Left hindlimb (tissue), 1 donor: ENCODE measurements at regions not wholly inside any gene's neighbourhood (a gene's known extent, or its start where the extent isn't known, plus 50 kb on each side); places are given as distances from the start of the nearest gene placed in this dataset.
"Not testable (repeated sequence)": the region's sequence is repeated elsewhere in the genome, so short reads cannot be mapped to it uniquely, and the experiment has no call there.

Experiments
- DNase-seq: peaks from one replicate; pipeline ENCODE4 v3.0.0-alpha.2; 2018

DNA sequence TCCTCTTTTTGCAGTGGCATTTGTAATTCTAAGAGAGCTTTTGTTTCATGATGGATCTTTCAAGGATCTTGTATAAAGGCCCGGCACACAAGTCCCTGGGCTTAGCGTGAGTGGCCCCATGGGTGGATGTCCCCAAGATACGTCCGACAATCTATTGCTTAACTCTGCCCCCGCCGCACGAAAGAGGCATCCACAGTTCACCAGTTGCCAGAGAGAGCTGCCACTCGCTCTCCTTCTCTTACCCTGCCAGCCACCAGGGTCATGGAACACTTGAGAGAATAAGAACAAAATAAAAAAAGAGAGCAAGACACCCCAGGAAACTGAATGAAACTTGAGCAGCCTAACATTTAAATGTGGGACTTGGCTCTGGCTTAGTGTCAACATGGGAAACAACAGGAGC, 92.3 kb downstream of the CTAGE1 start:
- DNase-seq = no peak

DNA sequence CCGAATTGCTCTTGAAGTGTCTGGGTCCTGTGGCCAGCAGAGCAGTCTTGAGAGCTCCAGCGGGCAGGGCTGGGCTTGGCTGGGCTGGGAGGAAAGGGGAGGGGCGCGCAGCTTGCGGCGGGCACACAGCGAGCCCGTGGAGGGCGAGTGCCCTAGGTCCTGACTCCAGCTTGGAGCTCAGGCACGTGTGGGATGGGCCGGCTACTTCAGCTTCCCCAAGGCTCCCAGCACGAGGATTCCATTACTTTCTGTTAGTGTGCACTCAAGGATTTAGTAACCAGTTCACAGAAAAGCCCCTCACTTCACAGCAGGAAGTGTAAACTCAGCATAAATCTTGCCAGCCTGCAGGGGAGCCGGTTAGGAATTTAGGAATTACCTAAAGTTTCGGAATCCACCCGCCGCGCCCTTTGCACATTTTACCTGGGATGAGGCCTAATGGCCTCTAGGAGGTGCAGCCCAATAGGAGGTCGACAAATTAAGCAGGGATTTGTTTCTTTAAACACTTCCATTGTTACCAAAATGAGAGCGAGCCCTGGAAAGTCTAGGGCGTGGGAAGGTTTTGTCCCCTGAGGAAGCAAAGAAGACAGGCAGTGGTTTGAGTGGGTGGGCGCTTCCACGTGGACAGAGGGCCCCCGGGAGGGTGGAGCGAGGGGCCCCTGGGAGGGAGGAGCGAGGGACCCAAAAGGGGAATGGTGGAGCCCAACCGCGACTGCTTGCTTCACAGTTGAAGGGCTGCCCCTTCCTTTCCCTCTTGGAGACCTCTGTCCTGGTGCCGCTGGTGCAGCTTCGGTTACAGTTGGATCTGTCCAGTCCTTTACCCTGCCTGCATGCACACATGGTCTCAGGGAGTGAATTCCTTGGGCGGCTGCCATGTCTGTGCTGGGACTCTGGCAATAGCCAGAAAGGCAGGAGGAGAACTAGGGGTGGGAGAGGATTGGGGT, 93.3 kb downstream of the CTAGE1 start:
- peak; percentile 58 for DNase-seq

DNA sequence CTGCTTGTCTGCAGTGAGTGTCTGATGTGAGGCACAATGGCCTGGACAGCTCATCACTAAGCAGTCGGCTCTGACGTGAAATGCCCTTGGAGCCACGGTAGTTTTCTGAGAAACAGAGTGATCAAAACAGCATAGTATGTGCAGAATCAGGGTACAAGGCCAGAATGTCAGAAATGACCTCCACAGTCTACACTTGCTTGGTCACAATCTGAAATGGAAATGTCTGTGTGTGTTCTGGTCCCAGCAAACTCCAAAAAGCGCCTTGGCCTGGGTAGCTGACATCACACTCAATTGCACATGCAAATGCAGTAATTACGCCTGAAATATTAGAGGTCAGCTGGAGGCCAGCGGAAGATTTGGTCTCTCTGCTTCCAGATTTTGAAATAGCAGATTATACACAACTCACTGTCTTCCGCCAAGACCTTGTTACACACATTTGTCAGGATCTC, 95.4 kb downstream of the CTAGE1 start:
- DNase-seq = no peak

DNA sequence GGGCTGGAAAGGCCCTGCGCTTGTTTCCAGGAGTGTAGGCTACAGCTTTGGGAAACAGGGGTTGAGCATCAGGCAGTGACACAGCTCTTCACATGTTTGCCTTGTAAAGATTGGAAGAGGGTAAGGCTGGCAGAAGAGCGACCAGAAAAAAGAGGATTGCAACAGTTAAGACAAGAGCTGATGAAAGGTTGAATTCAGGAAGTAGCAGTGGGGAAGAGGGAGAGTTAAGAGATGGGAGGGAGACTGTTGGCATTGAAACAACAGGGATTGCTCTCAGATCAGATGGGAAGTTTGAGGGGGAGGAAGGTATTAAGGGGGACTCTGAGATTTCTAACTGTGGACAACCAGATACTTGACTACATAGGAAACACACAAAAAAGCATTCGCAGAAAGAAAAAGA, 96.9 kb downstream of the CTAGE1 start:
- no peak for DNase-seq

DNA sequence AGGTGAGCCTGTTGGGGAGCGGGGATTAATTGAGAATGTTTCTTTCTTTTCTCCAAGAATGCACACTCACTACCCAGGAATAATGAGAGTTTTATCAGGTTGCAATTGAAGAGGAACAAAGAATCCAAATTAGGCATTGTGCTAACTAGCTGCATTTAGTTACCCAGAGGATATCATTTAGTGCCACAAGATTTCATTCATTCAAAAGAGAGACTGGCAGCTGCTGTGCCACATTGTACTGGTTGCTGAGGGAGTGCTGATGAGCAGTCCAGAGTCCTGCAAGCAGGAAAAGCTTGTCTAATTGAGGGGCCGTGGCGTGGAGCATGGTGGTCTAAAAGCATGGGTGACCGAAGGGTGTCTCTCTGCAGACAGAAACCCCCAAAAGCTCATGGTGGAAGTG, 97.6 kb downstream of the CTAGE1 start:
- DNase-seq = no peak

DNA sequence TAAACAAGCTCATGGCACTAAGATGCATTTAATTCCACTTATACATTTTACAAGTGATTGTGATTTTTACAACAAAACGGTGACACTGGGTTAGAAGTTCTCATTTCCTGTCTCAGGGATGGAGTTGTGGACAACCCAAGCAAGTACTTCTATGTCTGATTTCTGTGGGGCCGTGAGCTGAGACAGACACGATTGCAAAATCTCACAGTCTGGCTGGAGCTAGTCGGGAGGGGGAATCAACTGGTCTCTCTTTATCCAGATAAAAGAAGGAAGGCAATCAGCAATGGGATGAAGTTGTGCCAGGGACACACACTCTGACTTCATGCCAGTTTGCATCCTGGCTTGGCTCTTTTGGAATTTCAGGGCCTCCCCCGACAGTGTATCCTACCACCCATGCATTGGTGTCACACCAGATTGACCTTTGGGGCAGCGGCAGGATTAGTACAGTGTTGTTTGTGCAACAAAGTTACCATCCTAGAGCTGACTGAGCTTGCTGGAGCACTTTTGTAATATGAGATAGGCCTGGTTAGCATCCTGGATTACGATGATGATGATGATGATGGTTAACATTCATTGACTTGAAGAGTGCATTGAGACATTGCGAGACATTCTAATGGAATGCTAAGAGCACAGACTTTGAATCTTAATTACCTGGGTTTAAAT, 98.8 kb downstream of the CTAGE1 start:
- DNase-seq = no peak

DNA sequence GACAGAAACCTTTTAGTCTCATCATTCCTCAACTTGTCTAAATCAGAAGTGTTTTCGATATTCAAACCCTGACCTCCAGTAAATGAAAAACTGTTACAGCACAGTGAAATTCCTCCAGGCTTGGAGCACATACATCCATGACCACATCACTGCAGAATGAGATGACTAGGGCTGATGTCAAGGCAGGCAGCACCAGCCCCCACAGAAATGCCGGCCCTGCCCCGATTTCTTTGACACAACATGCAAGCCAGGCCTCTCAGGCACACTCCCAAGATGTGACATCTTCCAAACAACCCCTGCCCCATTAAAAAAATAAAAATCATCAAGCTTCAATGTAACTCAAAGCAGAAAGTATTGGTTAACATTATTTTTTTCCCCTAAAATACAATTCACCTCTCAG, 103.3 kb downstream of the CTAGE1 start:
- peak; percentile 55 for DNase-seq

DNA sequence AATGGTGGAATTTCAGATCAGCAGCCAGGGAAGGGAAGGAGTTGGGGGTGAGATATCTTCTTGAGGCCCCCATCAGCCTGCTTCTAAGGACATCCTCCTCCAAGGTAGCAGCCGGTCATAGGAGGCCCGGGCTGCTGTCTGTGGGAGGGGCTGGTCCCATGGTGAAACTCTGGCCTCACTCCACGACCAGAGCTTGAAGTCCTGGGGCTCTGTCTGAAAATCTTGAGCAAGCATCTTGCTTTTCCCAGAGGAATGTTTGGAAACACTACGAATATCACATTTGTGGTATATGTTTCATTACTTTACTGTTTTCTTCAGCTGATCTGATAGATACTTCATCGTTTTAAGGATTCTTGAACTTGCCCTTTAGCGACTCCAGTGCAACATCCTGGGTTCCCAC, 103.7 kb downstream of the CTAGE1 start:
- no peak for DNase-seq

DNA sequence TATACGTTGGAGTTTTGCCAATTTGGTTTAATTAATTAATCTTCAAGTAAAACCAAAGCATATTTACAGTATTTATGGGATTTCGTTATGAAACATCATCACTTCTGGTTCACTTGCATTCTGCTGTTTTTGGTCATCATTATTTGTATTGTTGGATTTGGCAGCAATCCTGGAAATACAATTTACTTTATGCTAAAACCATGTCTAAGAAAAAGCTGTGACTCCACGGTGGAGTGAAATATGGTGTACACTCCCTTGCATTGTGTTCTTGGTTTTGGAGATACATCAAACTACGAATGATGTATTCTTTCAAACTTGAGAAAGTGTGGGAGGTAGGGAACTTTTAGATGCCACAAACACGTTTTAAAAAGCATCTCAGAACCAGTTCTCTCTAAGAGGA, 106.4 kb downstream of the CTAGE1 start:
- no peak for DNase-seq

DNA sequence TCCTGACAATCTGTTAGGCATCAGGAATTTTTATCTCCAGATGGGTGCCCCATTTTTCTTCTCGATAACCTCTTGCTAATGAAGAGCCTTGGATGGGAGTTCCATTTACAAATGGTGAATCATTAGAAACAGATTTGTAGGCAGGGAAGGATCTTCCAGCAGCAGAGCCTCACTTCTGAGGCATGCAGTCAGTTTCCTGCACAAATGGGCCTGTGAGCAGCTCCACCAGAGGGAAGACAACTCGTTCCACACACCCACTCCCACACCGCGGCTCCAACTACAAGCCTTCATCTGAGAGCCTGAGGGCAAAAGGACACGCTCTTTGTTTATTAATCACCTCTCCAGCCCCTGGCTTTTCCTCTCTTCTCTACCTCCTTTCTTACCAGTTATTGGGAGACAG, 108.5 kb downstream of the CTAGE1 start:
- no peak for DNase-seq

DNA sequence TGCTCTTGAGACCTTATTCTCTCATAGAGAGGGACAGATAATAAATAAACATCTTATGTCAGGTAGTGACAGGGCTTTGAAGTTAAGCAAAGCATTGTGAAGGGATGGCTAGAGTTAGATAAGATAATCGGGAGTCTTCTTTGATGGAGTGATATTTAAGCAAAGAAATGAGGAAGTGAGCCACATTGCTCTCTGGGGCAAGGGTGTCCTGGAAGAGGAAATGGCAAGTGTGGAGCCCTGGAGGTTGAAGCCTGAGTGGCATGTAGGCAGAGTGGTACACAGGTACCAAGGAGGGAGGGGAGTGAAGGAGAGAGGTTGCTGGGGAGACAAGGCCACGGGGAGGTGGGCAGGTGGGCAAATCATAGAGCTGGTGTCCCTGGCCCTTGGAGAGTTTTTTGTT, 110.2 kb downstream of the CTAGE1 start:
- no peak for DNase-seq

DNA sequence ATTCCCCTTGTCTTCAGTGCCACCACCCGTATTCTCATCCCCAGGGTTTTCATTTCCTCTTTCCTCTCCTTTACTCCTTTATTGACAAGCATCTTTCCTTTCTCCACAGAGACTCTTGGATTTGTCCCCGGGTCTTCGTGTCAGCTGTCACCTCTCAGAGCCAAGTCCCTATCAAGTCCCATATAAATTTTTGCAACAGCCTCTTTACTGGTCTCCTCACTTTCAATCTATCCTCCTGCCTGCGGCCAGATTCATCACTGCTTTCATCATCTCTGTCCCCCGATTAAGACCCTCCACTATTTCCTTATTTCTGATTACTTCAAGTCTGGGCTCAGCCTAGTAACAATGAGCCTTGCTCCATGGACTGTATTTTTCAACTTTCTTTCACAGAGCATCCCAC, 113.8 kb downstream of the CTAGE1 start:
- DNase-seq = no peak

DNA sequence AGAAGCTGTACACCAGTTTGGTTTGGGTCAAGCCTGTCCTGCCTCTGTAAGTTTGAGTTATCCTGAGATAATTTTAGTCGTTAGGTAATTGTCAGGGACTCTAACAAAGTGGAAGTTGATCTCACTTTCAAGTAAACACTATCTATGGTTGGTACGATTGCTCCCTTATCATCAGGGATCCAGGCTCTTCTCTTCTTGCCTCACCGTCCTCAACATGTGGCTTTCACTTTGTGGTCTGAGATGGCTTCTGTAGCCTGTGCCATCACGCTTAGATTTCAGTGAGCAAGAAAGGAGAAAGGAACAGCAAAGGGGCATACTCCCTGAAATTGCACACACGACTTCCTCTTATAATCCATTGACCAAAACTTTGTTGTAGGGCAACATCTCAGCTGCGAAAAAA, 115.6 kb downstream of the CTAGE1 start:
- no peak for DNase-seq

DNA sequence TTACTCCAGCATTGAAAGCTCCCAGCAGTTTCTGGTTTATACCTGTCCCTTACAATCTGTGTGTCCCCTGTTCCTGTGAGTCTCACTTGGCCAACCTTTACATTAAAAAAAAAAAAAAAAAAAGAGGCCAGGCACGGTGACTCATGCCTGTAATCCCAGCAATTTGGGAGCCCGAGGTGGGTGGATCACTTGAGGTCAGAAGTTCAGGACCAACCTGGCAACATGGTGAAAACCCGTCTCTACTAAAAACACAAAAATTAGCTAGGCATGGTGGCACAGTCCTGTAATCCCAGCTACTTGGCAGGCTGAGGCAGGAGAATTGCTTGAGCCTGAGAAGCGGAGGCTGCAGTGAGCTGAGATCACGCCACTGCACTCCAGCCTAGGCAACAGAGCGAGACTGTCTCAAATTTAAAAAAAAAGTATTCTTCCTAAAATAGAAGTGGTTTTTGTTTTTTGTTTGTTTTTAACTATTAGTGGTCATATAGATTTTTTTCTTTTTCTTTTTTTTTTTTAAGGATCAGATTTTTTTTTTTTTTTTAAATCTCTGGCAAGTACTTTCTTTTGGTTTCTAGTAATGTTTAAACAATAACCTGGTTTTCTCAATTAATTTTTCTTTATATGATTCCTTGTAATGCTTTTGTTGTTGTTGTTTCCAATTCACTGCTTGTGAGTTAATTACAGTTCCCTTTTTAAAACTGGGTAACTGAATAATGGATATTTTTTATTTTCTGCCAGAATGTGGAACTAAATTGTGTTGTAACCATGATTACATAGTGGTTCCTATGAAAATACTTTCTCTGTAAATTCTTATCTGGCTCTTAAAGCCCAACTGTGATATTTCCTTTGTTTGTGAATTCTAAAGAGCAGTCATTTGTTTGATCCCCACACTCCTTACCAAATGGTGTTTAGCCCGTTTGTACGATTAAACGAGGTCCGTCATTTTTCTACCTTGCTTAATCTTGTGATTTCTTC, 116.8 kb downstream of the CTAGE1 start:
- DNase-seq = no peak

DNA sequence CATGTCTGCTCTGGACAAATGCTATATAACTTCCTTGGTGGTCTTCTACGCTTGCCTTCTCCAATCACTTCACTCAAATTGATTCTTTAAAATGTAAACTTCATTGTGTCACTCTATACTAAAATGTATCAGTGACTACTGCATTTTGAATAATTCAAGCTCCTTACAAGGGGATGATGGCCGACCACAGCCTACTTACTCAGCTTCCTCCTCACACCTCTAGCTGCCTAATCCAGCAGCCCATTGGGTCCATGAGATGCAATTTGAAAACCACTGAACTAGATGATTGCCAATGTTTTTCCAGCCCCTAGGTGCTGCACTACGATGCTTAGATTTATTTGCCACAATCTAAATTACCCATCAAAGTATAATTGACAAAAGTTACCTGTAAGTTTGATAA, 120.7 kb downstream of the CTAGE1 start:
- DNase-seq = no peak

DNA sequence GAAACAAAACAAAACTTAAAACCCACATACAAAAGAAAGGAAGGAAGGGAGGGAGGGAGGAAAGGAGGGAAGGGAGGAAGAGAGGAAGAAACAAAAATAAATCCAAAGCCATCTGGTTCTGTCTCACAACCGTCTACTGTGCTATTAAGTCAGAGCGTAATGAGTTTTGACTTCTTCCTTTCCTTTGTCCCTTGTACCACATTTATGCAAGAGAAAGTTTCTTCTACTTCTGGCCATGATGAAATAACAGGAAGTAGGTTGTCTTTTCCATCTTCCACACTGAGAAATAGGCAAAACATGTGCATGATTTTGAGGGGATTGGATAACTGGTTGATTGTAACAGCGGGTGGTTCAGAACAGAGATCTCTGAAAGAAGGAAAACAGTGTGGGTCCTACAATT, 121.4 kb downstream of the CTAGE1 start:
- DNase-seq = no peak

DNA sequence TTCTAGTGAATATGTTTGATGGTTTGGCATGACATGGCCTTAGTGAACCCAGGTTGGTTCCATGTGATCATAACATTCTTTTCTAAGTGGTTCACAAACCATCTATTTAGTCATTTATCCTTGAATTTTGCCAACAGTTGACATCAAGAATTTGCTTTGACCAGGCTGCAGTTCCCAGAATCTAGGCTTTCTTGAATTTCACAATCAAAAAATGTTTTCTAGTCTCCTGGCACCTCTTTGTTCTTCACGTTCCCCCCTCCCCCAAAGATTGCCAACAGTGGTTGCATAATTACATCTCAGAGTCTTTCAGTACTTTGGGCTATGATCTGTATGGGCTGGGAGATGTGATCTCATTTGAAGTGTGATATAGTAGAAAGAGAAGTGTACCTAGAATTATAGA, 124.0 kb downstream of the GATA6 start:
- no peak for DNase-seq

DNA sequence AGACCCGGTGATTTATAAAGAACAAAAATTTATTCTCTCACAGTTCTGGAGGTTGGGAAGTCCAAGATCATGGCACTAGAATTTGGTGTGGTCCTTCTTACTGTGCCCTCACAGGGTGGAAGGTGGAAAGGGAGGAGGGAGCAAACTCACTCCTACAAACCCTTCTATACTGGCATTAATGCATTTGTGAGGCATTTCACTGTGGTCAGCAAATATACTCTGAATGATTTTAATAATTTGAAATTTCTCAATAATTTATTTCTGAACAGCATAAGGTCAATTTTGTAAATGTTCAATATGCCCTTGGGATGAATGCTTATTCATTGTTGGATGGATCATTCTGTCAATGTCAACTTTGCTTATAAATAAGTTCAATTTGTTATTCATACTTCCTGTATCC, 120.6 kb downstream of the GATA6 start:
- no peak for DNase-seq

DNA sequence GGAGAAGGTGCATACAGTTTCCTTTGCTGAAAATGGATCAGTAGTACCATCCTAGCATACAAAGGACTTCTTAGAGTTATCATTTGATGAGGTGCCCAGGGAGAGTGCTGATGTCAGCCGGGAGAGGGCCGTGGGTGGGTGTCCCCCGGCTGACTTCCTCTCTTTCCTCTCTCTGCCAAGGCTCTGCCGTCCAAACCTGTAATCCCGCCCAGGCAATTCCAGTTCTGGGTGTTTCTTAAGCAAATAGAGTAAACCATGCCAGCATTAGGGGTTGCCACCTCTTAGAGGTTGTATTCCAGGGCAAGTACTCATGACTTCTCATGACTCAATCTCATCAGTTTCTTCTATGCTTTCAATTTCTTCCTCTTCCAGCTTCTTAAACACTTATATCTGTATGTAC, 117.2 kb downstream of the GATA6 start:
- no peak for DNase-seq

DNA sequence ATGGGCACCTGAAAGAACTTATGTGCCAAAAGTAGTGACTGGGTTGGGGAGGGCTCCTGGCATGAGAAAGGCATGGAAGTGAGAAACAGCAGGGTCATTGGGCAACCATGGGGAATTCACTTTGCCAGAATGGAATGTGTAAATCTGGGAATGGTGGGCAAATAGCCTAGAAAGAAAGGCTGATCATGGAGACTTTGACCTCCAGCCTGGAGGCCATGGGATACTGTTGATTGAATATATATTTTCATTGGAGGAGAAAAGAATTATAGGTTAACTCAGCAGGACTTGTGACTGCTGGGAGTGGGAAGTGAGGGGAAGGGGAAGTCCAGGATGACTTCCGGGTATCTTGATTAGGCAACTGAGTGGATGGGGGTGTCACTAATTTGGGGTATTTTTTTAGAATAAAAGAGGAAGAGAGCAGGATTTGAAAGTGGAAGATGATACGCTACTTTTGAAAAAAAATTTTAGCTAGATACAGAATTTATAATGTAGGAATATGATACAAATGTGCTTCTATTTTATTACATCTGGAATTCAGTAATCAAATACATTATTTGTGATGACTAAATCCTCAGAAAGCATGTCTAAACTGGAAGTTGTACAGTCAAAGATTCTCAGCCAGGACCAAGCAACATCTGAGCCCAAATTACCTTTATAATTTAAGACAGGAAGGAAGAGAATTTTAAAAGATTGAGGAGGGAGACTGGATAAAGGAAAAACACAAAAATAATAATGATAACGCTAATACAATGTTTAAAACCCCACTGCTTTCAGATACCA, 116.2 kb downstream of the GATA6 start:
- no peak for DNase-seq

DNA sequence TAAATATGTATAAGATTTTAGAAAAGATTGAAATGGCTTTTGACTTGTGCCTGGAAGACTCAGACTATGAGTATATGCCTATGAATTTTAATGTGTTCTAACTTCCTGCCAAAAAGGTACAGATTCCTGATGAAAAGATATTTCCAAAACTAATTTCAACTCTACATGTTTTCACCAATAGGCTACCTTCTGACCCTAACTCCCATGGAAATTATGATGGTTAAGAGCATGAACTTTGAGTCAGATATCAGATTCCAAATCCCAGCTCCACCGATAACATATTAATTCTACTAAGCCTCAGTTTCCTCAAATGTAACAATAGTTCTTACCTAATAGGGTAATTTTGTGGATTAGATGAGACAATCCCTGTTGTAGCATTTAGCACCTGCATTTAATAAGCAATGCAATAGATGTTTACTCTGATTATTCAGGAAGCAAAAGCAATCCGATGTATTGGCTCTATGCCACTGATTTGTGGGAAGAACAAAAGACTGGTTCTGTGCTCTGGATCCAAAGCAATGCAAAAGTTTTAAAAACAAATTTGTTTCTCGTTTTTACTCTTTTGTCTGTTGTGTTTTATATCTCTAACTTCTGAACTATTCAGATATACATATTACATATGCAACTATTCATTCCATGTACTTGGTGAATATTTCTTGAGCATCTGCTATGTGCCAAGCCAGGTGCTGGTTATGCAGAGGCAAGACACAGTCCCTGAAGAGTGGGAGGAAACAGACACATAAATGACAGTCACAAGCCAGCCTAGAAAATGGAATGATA, 115.4 kb downstream of the GATA6 start:
- DNase-seq = no peak

DNA sequence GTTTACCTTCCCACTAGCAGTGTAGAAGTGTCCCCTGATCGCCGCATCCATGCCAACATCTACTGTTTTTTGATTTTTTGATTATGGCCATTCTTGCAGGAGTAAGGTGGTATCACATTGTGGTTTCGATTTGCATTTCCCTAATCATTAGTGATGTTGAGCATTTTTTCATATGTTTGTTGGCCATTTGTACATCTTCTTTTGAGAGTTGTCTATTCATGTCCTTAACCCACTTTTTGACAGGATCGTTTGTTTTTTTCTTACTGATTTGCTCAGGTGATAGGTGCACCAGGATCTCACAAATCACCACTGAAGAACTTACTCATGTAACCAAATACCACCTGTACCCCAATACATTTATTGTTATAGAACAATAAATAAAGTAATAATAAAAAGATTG, 114.5 kb downstream of the GATA6 start:
- DNase-seq = not testable (repeated sequence)
